ENCODE measurements at regions not wholly inside any gene's neighbourhood (a gene's known extent, or its start where the extent isn't known, plus 50 kb on each side); places are given as distances from the start of the nearest gene placed in this dataset.

GRCh38 chr5:167587772-167588437 is 703.5 kb upstream of the WWC1 start:
- Histone ChIP-seq H3K9me3 (ENCODE audit: low read length) (no peaks in the 10 kb centered on the region), H3K36me3 (ENCODE audit: insufficient read depth, low read length) (no peaks in the 10 kb centered on the region), H3K4me2 (ENCODE audit: low read length) (no peak overlapping the region), H3K79me2 (ENCODE audit: insufficient read depth, low read depth, low read length) (no peaks in the 10 kb centered on the region), H3K4me1 (ENCODE audit: insufficient read depth, low read length, poor library complexity, severe bottlenecking) (no peaks in the 10 kb centered on the region), H4K20me1 (ENCODE audit: insufficient read depth, low read length) (no peaks in the 10 kb centered on the region), H2AFZ (ENCODE audit: low read length) (no peak overlapping the region), H3K4me3 (ENCODE audit: low read depth, low read length, poor library complexity, severe bottlenecking) (no peak overlapping the region), H3K27ac (ENCODE audit: low read depth, low read length, poor library complexity, severe bottlenecking) (no peak overlapping the region), H3K9me2 (ENCODE audit: insufficient read depth, low read length) (no peaks in the 10 kb centered on the region)
- no peak for TF ChIP-seq EZH2phosphoT487 (IDR thresholded peaks at IDR 0.05; ENCODE audit: borderline replicate concordance, low read depth, low read length)
- TF ChIP-seq CTCF (conservative IDR thresholded peaks at IDR 0.05; ENCODE audit: low read length), result no peak
- BruUV-seq (replicated peaks), result no TSS peak
- ChIA-PET CTCF (ENCODE audit: unreplicated experiment) (no interaction called here), POLR2A (interaction anchor here (0.7 kb wide), 1 partner anchor 13 kb away, joined by 3 read pairs; no protein-coding TSS in a partner anchor)
- no peak for DNase-seq (ENCODE audit: low spot score)
- intact Hi-C loops (cut with micrococcal nuclease; ENCODE audit: unreplicated experiment), result no loop called here

GRCh38 chr5:167592114-167592513 is 699.3 kb upstream of the WWC1 start:
- CTCF ChIA-PET (ENCODE audit: unreplicated experiment), result no interaction called here
- BruUV-seq (replicated peaks), result no TSS peak

More at GRCh38 chr5:167592114-167592513, 699.3 kb upstream of the WWC1 start:
- Histone ChIP-seq H4K20me1 (ENCODE audit: insufficient read depth, low read length) (no peaks in the 10 kb centered on the region), H3K4me3 (ENCODE audit: low read depth, low read length, poor library complexity, severe bottlenecking) (no peak overlapping the region), H3K36me3 (ENCODE audit: insufficient read depth, low read length) (no peaks in the 10 kb centered on the region), H3K27ac (ENCODE audit: low read depth, low read length, poor library complexity, severe bottlenecking) (no peak overlapping the region), H2AFZ (ENCODE audit: low read length) (no peak overlapping the region), H3K9me2 (ENCODE audit: insufficient read depth, low read length) (no peaks in the 10 kb centered on the region), H3K4me1 (ENCODE audit: insufficient read depth, low read length, poor library complexity, severe bottlenecking) (no peaks in the 10 kb centered on the region), H3K79me2 (ENCODE audit: insufficient read depth, low read depth, low read length) (no peaks in the 10 kb centered on the region), H3K9me3 (ENCODE audit: low read length) (no peaks in the 10 kb centered on the region), H3K4me2 (ENCODE audit: low read length) (no peak overlapping the region)
- POLR2A ChIA-PET, result no interaction called here
- DNase-seq (ENCODE audit: low spot score), result no peak
- intact Hi-C loops (cut with micrococcal nuclease; ENCODE audit: unreplicated experiment), result no loop called here
- TF ChIP-seq EZH2phosphoT487 (IDR thresholded peaks at IDR 0.05; ENCODE audit: borderline replicate concordance, low read depth, low read length) (no peak), CTCF (conservative IDR thresholded peaks at IDR 0.05; ENCODE audit: low read length) (no peak)
